H9 (cell line): ENCODE measurements at regions not wholly inside any gene's neighbourhood (a gene's known extent, or its start where the extent isn't known, plus 50 kb on each side); places are given as distances from the start of the nearest gene placed in this dataset.

Experiments
- DNase-seq: peaks from one replicate; pipeline ENCODE4 v3.0.0-alpha.2; 2017
- H2AFZ ChIP-seq: one replicate; pipeline ENCODE4 v1.6.1; 2013; ENCODE audit warnings: mild to moderate bottlenecking, low read length, control low read depth, moderate library complexity
- H2AK5ac ChIP-seq: 2 replicates; pipeline ENCODE4 v1.6.1; 2013; ENCODE audit warnings: low read length, control low read depth, mixed read lengths; ENCODE audit not compliant: insufficient read length
- H2BK120ac ChIP-seq: one replicate; pipeline ENCODE4 v1.6.1; 2013; ENCODE audit warnings: low read depth, mild to moderate bottlenecking, low read length, control low read depth, inconsistent platforms; ENCODE audit not compliant: poor library complexity, severe bottlenecking
- H2BK12ac ChIP-seq: 2 replicates; pipeline ENCODE4 v1.6.1; 2013; ENCODE audit warnings: low read length, control low read depth, mixed read lengths, low read depth; ENCODE audit not compliant: insufficient read length
- H2BK15ac ChIP-seq: 2 replicates; pipeline ENCODE4 v1.6.1; 2013; ENCODE audit warnings: low read depth, low read length, control low read depth
- H2BK20ac ChIP-seq: one replicate; pipeline ENCODE4 v1.6.1; 2013; ENCODE audit warnings: low read depth, mild to moderate bottlenecking, low read length, control low read depth, inconsistent platforms; ENCODE audit not compliant: poor library complexity, severe bottlenecking
- H2BK5ac ChIP-seq: 2 replicates; pipeline ENCODE4 v1.6.1; 2013; ENCODE audit warnings: low read length, control low read depth, mixed read lengths; ENCODE audit not compliant: insufficient read length
- H3K14ac ChIP-seq: 2 replicates; pipeline ENCODE4 v1.6.1; 2013; ENCODE audit warnings: low read length, control low read depth; ENCODE audit not compliant: insufficient read depth
- H3K18ac ChIP-seq: 2 replicates; pipeline ENCODE4 v1.6.1; 2013; ENCODE audit warnings: low read depth, mild to moderate bottlenecking, mixed read lengths, low read length, control low read depth; ENCODE audit not compliant: insufficient read length
- H3K23ac ChIP-seq: 2 replicates; pipeline ENCODE4 v1.6.1; 2013; ENCODE audit warnings: low read length, control low read depth, mixed read lengths, low read depth; ENCODE audit not compliant: insufficient read length
- H3K23me2 ChIP-seq: 2 replicates; pipeline ENCODE4 v1.6.1; 2013; ENCODE audit warnings: low read depth, mild to moderate bottlenecking, mixed read lengths, low read length, control low read depth; ENCODE audit not compliant: insufficient read length, poor library complexity, severe bottlenecking
- H3K27ac ChIP-seq: 2 replicates; pipeline ENCODE4 v1.5.1; 2013; ENCODE audit warnings: low read length, control low read depth, mixed read lengths, low read depth; ENCODE audit not compliant: insufficient read length
- H3K27me3 ChIP-seq: 2 replicates; pipeline ENCODE4 v1.6.1; 2013; ENCODE audit warnings: low read length, control low read depth, inconsistent platforms; ENCODE audit not compliant: insufficient read depth
- H3K4ac ChIP-seq: 2 replicates; pipeline ENCODE4 v1.6.1; 2013; ENCODE audit warnings: low read depth, mild to moderate bottlenecking, control low read depth, inconsistent platforms, low read length, moderate library complexity
- H3K4me1 ChIP-seq: 2 replicates; pipeline ENCODE4 v1.6.1; 2013; ENCODE audit warnings: low read length, control low read depth, inconsistent platforms; ENCODE audit not compliant: insufficient read depth
- H3K4me2 ChIP-seq: 2 replicates; pipeline ENCODE4 v1.6.1; 2013; ENCODE audit warnings: low read length, control low read depth, mixed read lengths; ENCODE audit not compliant: insufficient read length, insufficient read depth
- H3K56ac ChIP-seq: 2 replicates; pipeline ENCODE4 v1.6.1; 2013; ENCODE audit warnings: low read depth, mild to moderate bottlenecking, mixed read lengths, low read length, control low read depth; ENCODE audit not compliant: insufficient read length
- H3K79me1 ChIP-seq: 2 replicates; pipeline ENCODE4 v1.6.1; 2013; ENCODE audit warnings: low read depth, mild to moderate bottlenecking, moderate library complexity, low read length, control low read depth, inconsistent platforms; ENCODE audit not compliant: insufficient read depth, poor library complexity, severe bottlenecking
- H3K79me2 ChIP-seq: 2 replicates; pipeline ENCODE4 v1.6.1; 2013; ENCODE audit warnings: low read length, control low read depth, inconsistent platforms; ENCODE audit not compliant: insufficient read depth
- H3K9ac ChIP-seq: 2 replicates; pipeline ENCODE4 v1.6.1; 2013; ENCODE audit warnings: low read length, control low read depth, mixed read lengths; ENCODE audit not compliant: insufficient read length; ENCODE audit errors: extremely low read depth
- H3K9me3 ChIP-seq: one replicate; pipeline ENCODE4 v1.6.1; 2013; ENCODE audit warnings: low read depth, low read length, inconsistent platforms; ENCODE audit not compliant: control insufficient read depth
- H3T11ph ChIP-seq: one replicate; pipeline ENCODE4 v1.6.1; 2013; ENCODE audit warnings: mild to moderate bottlenecking, low read length, control low read depth, inconsistent platforms
- H4K20me1 ChIP-seq: one replicate; pipeline ENCODE4 v1.6.1; 2013; ENCODE audit not compliant: control insufficient read depth, insufficient read length, insufficient read depth
- H4K5ac ChIP-seq: 2 replicates; pipeline ENCODE4 v1.6.1; 2013; ENCODE audit warnings: low read depth, mild to moderate bottlenecking, mixed read lengths, low read length, control low read depth; ENCODE audit not compliant: insufficient read length
- H4K8ac ChIP-seq: replicated peaks from 2 replicates; pipeline ENCODE4 v1.6.1; 2013; ENCODE audit warnings: low read length, control low read depth, mixed read lengths, low read depth; ENCODE audit not compliant: insufficient read length
- H4K91ac ChIP-seq: 2 replicates; pipeline ENCODE4 v1.6.1; 2013; ENCODE audit warnings: low read depth, mild to moderate bottlenecking, moderate library complexity, mixed read lengths, low read length, control low read depth; ENCODE audit not compliant: insufficient read length
- H3K27ac Mint-ChIP-seq, 3 experiments: 2 replicates in 2 of 3; 3 replicates in 1 of 3; pipeline ENCODE4 v1.8.0; 2020 to 2021; ENCODE audit warnings: mixed read lengths in 3 of 3, mild to moderate bottlenecking in 1 of 3, moderate library complexity in 1 of 3
- H3K27me3 Mint-ChIP-seq: 2 replicates; pipeline ENCODE4 v1.8.0; 2021; ENCODE audit warnings: low read depth, mild to moderate bottlenecking, moderate library complexity, mixed read lengths
- H3K36me3 Mint-ChIP-seq, 3 experiments: 2 replicates in 2 of 3; 3 replicates in 1 of 3; pipeline ENCODE4 v1.8.0; 2020 to 2021; ENCODE audit warnings: low read depth in 3 of 3, mixed read lengths in 3 of 3; ENCODE audit not compliant: insufficient read depth in 1 of 3
- H3K4me1 Mint-ChIP-seq, 2 experiments: 2 replicates each; pipeline ENCODE4 v1.8.0; 2020; ENCODE audit warnings: mixed read lengths in 2 of 2
- H3K4me3 Mint-ChIP-seq, 2 experiments: 2 replicates in 1 of 2; 3 replicates in 1 of 2; pipeline ENCODE4 v1.8.0; 2020 to 2021; ENCODE audit warnings: mild to moderate bottlenecking in 2 of 2, mixed read lengths in 2 of 2, moderate library complexity in 1 of 2
- H3K9me3 Mint-ChIP-seq, 2 experiments: 2 replicates in 1 of 2; 3 replicates in 1 of 2; pipeline ENCODE4 v1.8.0; 2020; ENCODE audit warnings: mild to moderate bottlenecking in 2 of 2, mixed read lengths in 2 of 2, moderate library complexity in 1 of 2
- WGBS: extraction: QIAGEN DNeasy Blood & Tissue Kit; methylation state at CpG from one replicate; pipeline ENCODE4 v1.1.7; 2013; ENCODE audit warnings: missing lambda C conversion rate, low lambda C conversion rate, mixed read lengths; ENCODE audit not compliant: insufficient read length; ENCODE audit errors: extremely low coverage; 5-methylcytosine and 5-hydroxymethylcytosine counted together
- TF ChIP-seq, protein P1 (sequence below): fragments of 200-600 bp; sonication (generic); conservative IDR thresholded peaks from 3 replicates; pipeline ENCODE4 v1.8.0; 2021; ENCODE audit warnings: antibody characterized with exemption, mild to moderate bottlenecking

DNA sequence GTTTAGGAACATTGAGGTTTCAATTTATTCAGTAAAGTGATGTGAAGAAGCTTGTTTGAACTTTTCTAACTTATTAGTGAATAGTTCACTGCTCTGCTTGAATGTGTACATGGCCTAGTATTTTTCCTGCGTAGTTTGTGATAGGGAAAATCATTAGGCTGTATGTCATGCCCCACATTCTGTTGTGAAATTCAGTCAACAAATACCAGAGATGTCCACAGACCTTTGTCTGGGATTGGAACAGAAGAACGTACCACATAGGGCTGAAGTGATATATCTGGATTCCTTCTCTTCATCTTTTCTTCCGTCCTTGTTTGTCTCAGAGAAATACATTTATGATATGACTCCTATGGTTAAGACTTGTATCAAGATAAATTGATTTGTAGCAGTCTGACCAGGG, 88.8 kb upstream of the PLS3 start:
- Histone ChIP-seq H2BK12ac (no peak overlapping the region), H4K20me1 (no peaks in the 10 kb centered on the region), H3K9me3 (no peaks in the 10 kb centered on the region), H4K91ac (no peak overlapping the region), H4K8ac (no peak overlapping the region), H2BK15ac (no peak overlapping the region), H3K56ac (no peak overlapping the region), H3K27ac (no peak overlapping the region), H2BK120ac (no peak overlapping the region), H3K23me2 (no peaks in the 10 kb centered on the region), H4K5ac (no peak overlapping the region), H3K9ac (no peak overlapping the region), H3K4me2 (no peak overlapping the region), H2BK5ac (no peak overlapping the region), H3K18ac (no peak overlapping the region), H3K79me1 (no peaks in the 10 kb centered on the region), H3K79me2 (no peaks in the 10 kb centered on the region), H2BK20ac (no peak overlapping the region), H3K14ac (no peak overlapping the region), H3K4me1 (no peaks in the 10 kb centered on the region), H3K27me3 (no peaks in the 10 kb centered on the region), H3K4ac (no peak overlapping the region), H2AFZ (no peak overlapping the region), H3T11ph (no peak overlapping the region), H2AK5ac (no peak overlapping the region), H3K23ac (no peak overlapping the region)
- H3K36me3 Mint-ChIP-seq, result no peaks in the 10 kb centered on the region
- no peak overlapping the region for H3K4me3 Mint-ChIP-seq
- no peak overlapping the region for H3K27ac Mint-ChIP-seq
- H3K4me1 Mint-ChIP-seq, result no peaks in the 10 kb centered on the region
- TF ChIP-seq, protein P1, sequence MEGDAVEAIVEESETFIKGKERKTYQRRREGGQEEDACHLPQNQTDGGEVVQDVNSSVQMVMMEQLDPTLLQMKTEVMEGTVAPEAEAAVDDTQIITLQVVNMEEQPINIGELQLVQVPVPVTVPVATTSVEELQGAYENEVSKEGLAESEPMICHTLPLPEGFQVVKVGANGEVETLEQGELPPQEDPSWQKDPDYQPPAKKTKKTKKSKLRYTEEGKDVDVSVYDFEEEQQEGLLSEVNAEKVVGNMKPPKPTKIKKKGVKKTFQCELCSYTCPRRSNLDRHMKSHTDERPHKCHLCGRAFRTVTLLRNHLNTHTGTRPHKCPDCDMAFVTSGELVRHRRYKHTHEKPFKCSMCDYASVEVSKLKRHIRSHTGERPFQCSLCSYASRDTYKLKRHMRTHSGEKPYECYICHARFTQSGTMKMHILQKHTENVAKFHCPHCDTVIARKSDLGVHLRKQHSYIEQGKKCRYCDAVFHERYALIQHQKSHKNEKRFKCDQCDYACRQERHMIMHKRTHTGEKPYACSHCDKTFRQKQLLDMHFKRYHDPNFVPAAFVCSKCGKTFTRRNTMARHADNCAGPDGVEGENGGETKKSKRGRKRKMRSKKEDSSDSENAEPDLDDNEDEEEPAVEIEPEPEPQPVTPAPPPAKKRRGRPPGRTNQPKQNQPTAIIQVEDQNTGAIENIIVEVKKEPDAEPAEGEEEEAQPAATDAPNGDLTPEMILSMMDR, result no peak
- H3K9me3 Mint-ChIP-seq, result no peaks in the 10 kb centered on the region
- no CpG with 5 or more reads among the region's 3 CpGs for WGBS
- no peak for DNase-seq
- no peaks in the 10 kb centered on the region; the same call in none of the 2 replicates for H3K27me3 Mint-ChIP-seq
